ENCODE measurements at regions not wholly inside any gene's neighbourhood (a gene's known extent, or its start where the extent isn't known, plus 50 kb on each side); places are given as distances from the start of the nearest gene placed in this dataset.

DNA sequence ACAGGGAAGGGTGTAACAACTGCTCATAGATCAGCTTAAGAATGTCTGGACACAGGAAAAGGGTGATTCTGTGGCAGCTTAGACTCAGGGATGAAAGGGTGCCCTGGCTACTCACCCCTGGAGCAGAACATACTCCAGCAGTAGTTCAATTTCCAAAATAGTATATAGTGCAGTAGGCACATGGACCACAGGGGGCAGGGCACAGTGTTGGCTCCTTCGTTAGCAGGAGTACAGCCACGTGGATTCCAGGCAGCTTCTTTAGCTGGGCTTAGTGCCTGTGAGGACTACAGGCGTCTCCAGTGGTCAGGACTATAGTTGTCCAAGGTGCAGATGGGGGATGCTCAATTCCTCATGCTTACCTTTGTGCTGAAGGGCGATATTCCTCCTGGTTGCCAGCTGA, 277.5 kb upstream of the DDX18 start:
- Histone ChIP-seq H2BK120ac (replicated peaks; ENCODE audit: low read depth, low read length) (no peak overlapping the region), H3K4me3 (ENCODE audit: extremely low read depth in 1 of 4, insufficient read depth in 2 of 4, low read depth in 3 of 4, low read length in 4 of 4) (no peak overlapping the region), H2AFZ (ENCODE audit: low read length) (no peak overlapping the region), H2BK12ac (ENCODE audit: low read depth, low read length) (no peak overlapping the region), H2BK15ac (ENCODE audit: low read length) (0 out of 2 replicates have a peak overlapping the region, but pooled peaks have one; percentile 46), H2BK5ac (ENCODE audit: low read depth, low read length) (no peak overlapping the region), H3K23ac (ENCODE audit: insufficient read length) (no peak overlapping the region), H3K9me3 (ENCODE audit: insufficient read depth in 2 of 2, low read depth in 1 of 2, low read length in 1 of 2) (peaks cover 15 to 16% of the 10 kb centered on the region in 2 experiments), H3K27ac (ENCODE audit: low read depth, low read length) (no peak overlapping the region), H2AK5ac (ENCODE audit: low read depth, low read length) (no peak overlapping the region), H3K36me3 (ENCODE audit: control insufficient read depth in 2 of 4, insufficient read depth in 4 of 4, low read length in 3 of 4) (peaks cover 0 to 6% (median 0%) of the 10 kb centered on the region in 4 experiments; a peak in 1 of 8 replicates), H3K79me2 (ENCODE audit: control insufficient read depth in 1 of 2, insufficient read depth in 2 of 2, low read length in 2 of 2) (no peaks in the 10 kb centered on the region), H3K4ac (replicated peaks; ENCODE audit: insufficient read length, low read depth, low read length) (no peak overlapping the region), H3K56ac (replicated peaks; ENCODE audit: insufficient read length, low read depth, low read length) (no peak overlapping the region), H3K14ac (ENCODE audit: insufficient read length) (no peak overlapping the region), H4K20me1 (replicated peaks in 1 of 2; ENCODE audit: control insufficient read depth in 1 of 2, insufficient read depth in 2 of 2, low read length in 2 of 2) (no peaks in the 10 kb centered on the region), H3K18ac (ENCODE audit: extremely low read depth, low read length) (no peak overlapping the region), H4K91ac (replicated peaks; ENCODE audit: insufficient read length, low read length) (no peak overlapping the region), H3K9ac (replicated peaks in 1 of 4; ENCODE audit: extremely low read depth in 1 of 4, low read depth in 3 of 4, low read length in 3 of 4) (no peak overlapping the region), H4K5ac (ENCODE audit: insufficient read length, low read depth, low read length) (no peak overlapping the region), H4K8ac (ENCODE audit: extremely low read depth, insufficient read depth, low read length) (no peak overlapping the region), H3K79me1 (ENCODE audit: low read depth, low read length) (no peaks in the 10 kb centered on the region), H2BK20ac (ENCODE audit: low read length) (no peak overlapping the region), H3K27me3 (replicated peaks in 1 of 4; ENCODE audit: control insufficient read depth in 3 of 4, extremely low read depth in 1 of 4, insufficient read depth in 3 of 4, low read length in 3 of 4) (no peaks in the 10 kb centered on the region), H3K4me1 (replicated peaks in 1 of 4; ENCODE audit: control insufficient read depth in 3 of 4, insufficient read depth in 4 of 4, low read length in 3 of 4) (no peaks in the 10 kb centered on the region), H3K4me2 (ENCODE audit: insufficient read depth in 1 of 2, low read depth in 2 of 2, low read length in 2 of 2) (no peak overlapping the region), H3K23me2 (ENCODE audit: low read depth, low read length) (no peaks in the 10 kb centered on the region)
- POLR2A ChIA-PET (ENCODE audit: partially characterized antibody): no interaction called here
- TF ChIP-seq, protein P1, sequence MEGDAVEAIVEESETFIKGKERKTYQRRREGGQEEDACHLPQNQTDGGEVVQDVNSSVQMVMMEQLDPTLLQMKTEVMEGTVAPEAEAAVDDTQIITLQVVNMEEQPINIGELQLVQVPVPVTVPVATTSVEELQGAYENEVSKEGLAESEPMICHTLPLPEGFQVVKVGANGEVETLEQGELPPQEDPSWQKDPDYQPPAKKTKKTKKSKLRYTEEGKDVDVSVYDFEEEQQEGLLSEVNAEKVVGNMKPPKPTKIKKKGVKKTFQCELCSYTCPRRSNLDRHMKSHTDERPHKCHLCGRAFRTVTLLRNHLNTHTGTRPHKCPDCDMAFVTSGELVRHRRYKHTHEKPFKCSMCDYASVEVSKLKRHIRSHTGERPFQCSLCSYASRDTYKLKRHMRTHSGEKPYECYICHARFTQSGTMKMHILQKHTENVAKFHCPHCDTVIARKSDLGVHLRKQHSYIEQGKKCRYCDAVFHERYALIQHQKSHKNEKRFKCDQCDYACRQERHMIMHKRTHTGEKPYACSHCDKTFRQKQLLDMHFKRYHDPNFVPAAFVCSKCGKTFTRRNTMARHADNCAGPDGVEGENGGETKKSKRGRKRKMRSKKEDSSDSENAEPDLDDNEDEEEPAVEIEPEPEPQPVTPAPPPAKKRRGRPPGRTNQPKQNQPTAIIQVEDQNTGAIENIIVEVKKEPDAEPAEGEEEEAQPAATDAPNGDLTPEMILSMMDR (IDR thresholded peaks at IDR 0.05; ENCODE audit: control extremely low read depth in 1 of 3, insufficient read depth in 1 of 3, low read depth in 1 of 3, low read length in 3 of 3): peak; percentile 11 to 33 (median 12); a peak in 2 of 4 replicates
- TF ChIP-seq, protein P2, sequence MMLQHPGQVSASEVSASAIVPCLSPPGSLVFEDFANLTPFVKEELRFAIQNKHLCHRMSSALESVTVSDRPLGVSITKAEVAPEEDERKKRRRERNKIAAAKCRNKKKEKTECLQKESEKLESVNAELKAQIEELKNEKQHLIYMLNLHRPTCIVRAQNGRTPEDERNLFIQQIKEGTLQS (IDR thresholded peaks at IDR 0.05; ENCODE audit: insufficient read depth, low read depth, low read length): no peak
- TF ChIP-seq SIN3A (conservative IDR thresholded peaks at IDR 0.05 in 1 of 2, IDR thresholded peaks at IDR 0.05 in 1 of 2; ENCODE audit: low read depth in 1 of 2, low read length in 2 of 2) (no peak), RAD21 (IDR thresholded peaks at IDR 0.05 in 1 of 2, conservative IDR thresholded peaks at IDR 0.05 in 1 of 2; ENCODE audit: low read depth in 2 of 2, low read length in 2 of 2) (peak in 1 of 2 experiments; percentile 20; a peak in 1 of 4 replicates)
- CTCF ChIA-PET (ENCODE audit: partially characterized antibody): interaction anchor here (0.6 to 5.1 kb wide), 30 partner anchors 9 to 717 kb away, joined by 3 to 43 read pairs (median 4); no protein-coding TSS in a partner anchor
- FAIRE-seq (no peak), DNase-seq (ENCODE audit: low read depth in 1 of 2, low spot score in 2 of 2) (no peak)
- 86% methylated on average over 4 of the region's 4 CpGs; no CpG with 5 or more reads in 1 of the 2 experiments for WGBS, 2 experiments (ENCODE audit: extremely low coverage in 1 of 2, insufficient coverage in 1 of 2, insufficient read length in 1 of 2, insufficient replicate concordance in 2 of 2, low coverage in 1 of 2, low lambda C conversion rate in 2 of 2, missing lambda C conversion rate in 1 of 2)
